ENCODE measurements at regions not wholly inside any gene's neighbourhood (a gene's known extent, or its start where the extent isn't known, plus 50 kb on each side); places are given as distances from the start of the nearest gene placed in this dataset.

DNA sequence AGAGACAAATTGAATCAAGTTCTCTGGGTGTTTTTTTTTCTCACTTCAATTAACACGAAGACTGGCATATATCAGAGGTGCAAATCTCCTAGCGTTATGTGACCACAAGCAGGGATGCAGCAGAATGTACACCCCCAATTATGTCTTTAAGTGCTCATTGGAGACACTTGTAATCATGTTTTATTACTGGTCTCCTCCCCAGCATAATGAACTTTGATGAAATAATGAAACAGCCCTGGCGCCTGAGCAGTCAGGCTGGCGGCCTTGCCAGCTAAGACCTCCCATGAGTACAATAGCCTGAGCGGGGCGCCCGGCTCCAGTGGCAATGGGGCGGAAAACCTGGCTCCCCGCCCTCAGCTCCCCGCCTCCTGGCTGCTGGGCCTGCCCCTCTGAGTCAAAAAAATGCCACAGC, 209.4 kb upstream of the MSX2 start:
- H3K4me3 ChIP-seq (ENCODE audit: control insufficient read depth, low read depth, low read length), result no peak overlapping the region
- TF ChIP-seq, protein P1, sequence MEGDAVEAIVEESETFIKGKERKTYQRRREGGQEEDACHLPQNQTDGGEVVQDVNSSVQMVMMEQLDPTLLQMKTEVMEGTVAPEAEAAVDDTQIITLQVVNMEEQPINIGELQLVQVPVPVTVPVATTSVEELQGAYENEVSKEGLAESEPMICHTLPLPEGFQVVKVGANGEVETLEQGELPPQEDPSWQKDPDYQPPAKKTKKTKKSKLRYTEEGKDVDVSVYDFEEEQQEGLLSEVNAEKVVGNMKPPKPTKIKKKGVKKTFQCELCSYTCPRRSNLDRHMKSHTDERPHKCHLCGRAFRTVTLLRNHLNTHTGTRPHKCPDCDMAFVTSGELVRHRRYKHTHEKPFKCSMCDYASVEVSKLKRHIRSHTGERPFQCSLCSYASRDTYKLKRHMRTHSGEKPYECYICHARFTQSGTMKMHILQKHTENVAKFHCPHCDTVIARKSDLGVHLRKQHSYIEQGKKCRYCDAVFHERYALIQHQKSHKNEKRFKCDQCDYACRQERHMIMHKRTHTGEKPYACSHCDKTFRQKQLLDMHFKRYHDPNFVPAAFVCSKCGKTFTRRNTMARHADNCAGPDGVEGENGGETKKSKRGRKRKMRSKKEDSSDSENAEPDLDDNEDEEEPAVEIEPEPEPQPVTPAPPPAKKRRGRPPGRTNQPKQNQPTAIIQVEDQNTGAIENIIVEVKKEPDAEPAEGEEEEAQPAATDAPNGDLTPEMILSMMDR (IDR thresholded peaks at IDR 0.05; ENCODE audit: control insufficient read depth, insufficient read depth, low read depth, low read length, missing control alignments), result no peak
- DNase-seq (ENCODE audit: low read depth), result no peak

DNA sequence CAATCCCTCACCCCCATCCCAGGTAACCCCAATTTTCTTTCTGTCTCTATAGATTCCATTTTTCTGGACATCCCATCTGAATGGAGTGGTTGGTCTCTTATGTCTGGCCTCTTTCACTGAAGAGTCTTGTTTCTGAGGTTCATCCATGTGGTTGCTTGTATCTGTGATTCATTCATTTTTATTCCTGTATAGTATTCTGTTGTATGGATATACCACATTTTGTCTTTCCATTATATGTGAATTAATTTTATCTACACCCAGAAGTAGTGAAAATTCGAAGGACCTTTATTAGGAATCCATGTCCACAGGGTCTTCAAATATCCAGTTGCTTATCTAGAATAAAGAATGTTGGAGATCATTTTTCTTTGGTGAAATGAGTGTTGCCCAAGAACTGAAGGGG, 207.6 kb upstream of the MSX2 start:
- no peak for DNase-seq (ENCODE audit: low read depth)
- H3K4me3 ChIP-seq (ENCODE audit: control insufficient read depth, low read depth, low read length), result no peak overlapping the region
- TF ChIP-seq, protein P1 (IDR thresholded peaks at IDR 0.05; ENCODE audit: control insufficient read depth, insufficient read depth, low read depth, low read length, missing control alignments), result no peak

DNA sequence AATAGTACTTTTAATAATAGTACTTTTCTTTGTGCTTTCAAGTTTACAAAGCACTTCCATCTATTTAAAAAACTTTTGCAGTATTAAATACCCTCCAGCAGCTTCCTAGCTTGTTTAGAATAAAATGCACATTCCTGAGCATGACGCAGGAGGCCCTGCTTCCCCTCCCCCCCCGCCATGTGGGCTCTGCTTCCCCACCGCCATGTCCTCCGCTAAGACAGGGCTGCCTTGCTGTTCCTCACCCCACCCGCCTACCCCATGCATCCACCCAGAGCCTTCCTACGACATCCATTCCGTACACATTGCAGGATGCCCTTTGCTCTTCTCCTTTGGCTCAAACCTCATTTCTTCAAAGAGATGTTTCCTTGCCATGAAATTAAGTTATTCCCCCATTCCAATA, 205.9 kb upstream of the MSX2 start:
- no peak overlapping the region for H3K4me3 ChIP-seq (ENCODE audit: control insufficient read depth, low read depth, low read length)
- TF ChIP-seq, protein P1 (IDR thresholded peaks at IDR 0.05; ENCODE audit: control insufficient read depth, insufficient read depth, low read depth, low read length, missing control alignments), result no peak
- no peak for DNase-seq (ENCODE audit: low read depth)

DNA sequence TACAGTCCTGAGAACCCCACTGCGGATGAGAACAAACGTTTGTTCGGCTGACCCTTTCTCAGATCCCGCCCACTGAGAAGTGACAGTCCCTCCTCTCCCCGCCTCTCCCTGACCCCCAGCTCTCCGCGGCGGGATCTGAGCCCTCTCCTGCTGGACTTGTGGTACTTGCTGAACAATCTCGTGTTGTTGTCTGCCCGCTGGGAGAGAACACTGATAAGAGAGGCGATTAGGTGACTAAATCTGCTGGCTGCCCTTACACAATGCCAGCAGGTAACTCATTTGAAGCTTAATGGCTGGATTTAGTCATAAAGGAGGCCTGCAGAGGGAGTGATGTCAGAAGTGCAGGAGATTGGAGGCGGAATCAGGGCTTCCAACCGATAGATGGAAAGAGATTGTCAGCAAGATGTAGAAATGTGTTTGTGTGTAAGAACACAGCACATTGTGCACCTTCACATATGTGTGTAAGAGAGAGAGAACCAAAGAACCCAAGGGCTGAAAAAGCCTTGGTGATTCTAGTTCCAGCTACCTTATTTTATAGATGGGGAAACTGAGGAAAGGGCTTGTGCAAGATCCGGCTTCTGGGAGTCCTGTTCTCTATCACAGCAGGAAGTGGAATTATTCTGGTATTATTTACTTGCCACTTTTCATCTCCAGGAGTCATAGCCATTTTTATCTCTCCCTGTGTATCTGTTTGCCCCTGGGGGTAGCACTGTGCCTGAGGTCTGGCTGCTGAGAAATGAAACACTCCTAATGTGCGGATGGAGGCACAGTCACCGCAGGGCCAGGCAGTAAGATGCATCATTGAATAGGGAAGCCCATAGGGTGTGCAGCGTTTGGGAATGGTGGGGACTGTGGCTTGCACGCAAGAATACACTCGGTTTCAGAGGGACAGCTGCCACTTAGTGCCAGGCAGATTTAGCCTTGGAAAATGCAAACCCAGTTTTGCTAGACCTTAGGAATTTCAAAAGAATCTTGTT, 203.7 kb upstream of the MSX2 start:
- no peak for DNase-seq (ENCODE audit: low read depth)
- no peak overlapping the region for H3K4me3 ChIP-seq (ENCODE audit: control insufficient read depth, low read depth, low read length)

DNA sequence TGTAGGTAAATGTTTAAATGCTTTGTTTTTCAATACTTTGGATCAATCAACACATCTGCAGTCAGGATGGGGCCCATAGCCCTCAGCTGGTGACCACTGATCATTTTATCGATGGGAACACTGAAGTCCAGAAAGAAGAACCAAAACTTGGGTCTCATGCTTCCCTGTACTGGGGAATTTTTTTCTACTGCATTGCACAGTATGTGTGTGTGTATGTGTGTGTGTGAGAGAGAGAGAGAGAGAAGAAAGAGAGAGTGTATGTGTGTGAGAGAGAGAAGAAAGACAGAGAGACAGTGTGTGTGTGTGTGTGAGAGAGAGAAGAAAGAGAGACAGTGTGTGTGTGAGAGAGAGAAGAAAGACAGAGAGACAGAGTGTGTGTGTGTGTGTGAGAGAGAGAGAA, 202.9 kb upstream of the MSX2 start:
- no peak for DNase-seq (ENCODE audit: low read depth)
- TF ChIP-seq, protein P1 (IDR thresholded peaks at IDR 0.05; ENCODE audit: control insufficient read depth, insufficient read depth, low read depth, low read length, missing control alignments), result no peak
- H3K4me3 ChIP-seq (ENCODE audit: control insufficient read depth, low read depth, low read length), result no peak overlapping the region

More for the DNA sequence above, 203.7 kb upstream of the MSX2 start:
- TF ChIP-seq, protein P1 (IDR thresholded peaks at IDR 0.05; ENCODE audit: control insufficient read depth, insufficient read depth, low read depth, low read length, missing control alignments), result no peak

DNA sequence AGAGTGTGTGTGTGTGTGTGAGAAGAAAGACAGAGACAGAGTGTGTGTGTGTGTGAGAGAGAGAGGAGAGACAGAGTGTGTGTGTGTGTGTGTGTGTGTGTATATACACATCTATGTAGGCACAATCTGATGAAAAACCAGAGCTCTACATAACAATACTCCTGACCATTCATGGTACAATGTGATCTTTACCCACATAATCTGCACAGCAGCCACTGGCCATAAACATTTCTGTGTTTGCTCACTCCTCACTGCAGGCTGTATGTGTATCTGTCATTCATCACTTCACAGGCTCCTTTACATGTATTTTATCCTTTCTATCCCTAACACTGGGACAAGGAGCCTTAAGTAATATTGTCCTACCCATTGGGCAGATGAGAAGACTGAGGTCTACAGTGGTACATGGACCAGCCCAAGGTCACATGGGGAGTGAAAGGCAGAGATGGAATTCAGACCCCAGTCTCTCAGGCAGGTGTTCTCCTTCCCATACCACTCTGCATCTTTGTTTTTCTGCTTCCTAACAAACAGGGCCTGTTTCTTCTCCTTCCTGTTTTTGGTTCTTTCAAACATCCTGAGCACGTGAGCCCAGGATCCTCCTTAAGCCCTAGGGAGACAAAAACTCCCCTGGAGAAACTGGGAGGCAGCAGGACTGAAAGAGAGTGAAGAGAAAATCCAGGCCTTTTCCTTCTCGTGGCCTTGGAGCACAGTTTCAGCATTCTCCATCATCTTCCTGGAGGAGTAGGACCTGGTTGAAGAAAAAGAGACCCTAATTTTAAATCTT, 201.7 kb upstream of the MSX2 start:
- no peak overlapping the region for H3K4me3 ChIP-seq (ENCODE audit: control insufficient read depth, low read depth, low read length)
- DNase-seq (ENCODE audit: low read depth), result no peak
- TF ChIP-seq, protein P1 (IDR thresholded peaks at IDR 0.05; ENCODE audit: control insufficient read depth, insufficient read depth, low read depth, low read length, missing control alignments), result no peak

Measured in AG09309 (cell line).